Ascending aorta (tissue), 2 donors: ENCODE measurements at regions not wholly inside any gene's neighbourhood (a gene's known extent, or its start where the extent isn't known, plus 50 kb on each side); places are given as distances from the start of the nearest gene placed in this dataset.

Experiments used
- DNase-seq, 2 donors: peaks; one replicate each; pipeline ENCODE4 v3.0.0-alpha.2; 2019; ENCODE audit warnings: low spot score in 2 of 2
- H3K27ac ChIP-seq, 2 donors: fragments of 200-600 bp; sonication (generic); one replicate each; pipeline ENCODE4 v1.5.1; 2016 to 2017; ENCODE audit warnings: mild to moderate bottlenecking in 1 of 2
- H3K27me3 ChIP-seq: fragments of 200-600 bp; sonication (generic); one replicate; pipeline ENCODE4 v1.5.1; 2017
- H3K36me3 ChIP-seq, 2 donors: fragments of 200-600 bp; sonication (generic); one replicate each; pipeline ENCODE4 v1.5.1; 2016
- H3K4me1 ChIP-seq, 2 donors: fragments of 200-600 bp; sonication (generic); one replicate each; pipeline ENCODE4 v1.5.1; 2016 to 2017; ENCODE audit warnings: mild to moderate bottlenecking in 1 of 2
- H3K4me3 ChIP-seq, 2 donors: fragments of 200-600 bp; sonication (generic); one replicate each; pipeline ENCODE4 v1.5.1; 2016 to 2017; ENCODE audit warnings: mild to moderate bottlenecking in 1 of 2
- H3K9me3 ChIP-seq, 2 donors: fragments of 200-600 bp; sonication (generic); one replicate each; pipeline ENCODE4 v1.5.1; 2016
- CTCF ChIP-seq, 3 experiments: fragments of 200-600 bp in 2 of 3; fragments of 450-650 bp in 1 of 3; sonication (generic) in 2 of 3; IDR thresholded peaks; one replicate each; pipeline ENCODE4 v1.5.1; 2016 to 2019; ENCODE audit warnings: antibody characterized with exemption in 3 of 3, mild to moderate bottlenecking in 1 of 3, moderate library complexity in 1 of 3
- intact Hi-C: fragments of 100-400 bp; cut with DNase I; formaldehyde crosslinking; loops from one replicate; pipeline ENCODE4 v1.15.1; 2023

- no peak for TF ChIP-seq CTCF (IDR thresholded peaks at IDR 0.05)
- H3K27ac ChIP-seq: no peak overlapping the region
- intact Hi-C loops: no loop called here
- no peaks in the 10 kb centered on the region for H3K4me1 ChIP-seq
- H3K4me3 ChIP-seq: no peak overlapping the region
- H3K9me3 ChIP-seq: peaks cover 0 to 3% of the 10 kb centered on the region in 2 donors
- DNase-seq: no peak
- H3K27me3 ChIP-seq: no peaks in the 10 kb centered on the region
- H3K36me3 ChIP-seq: no peaks in the 10 kb centered on the region
Measured at GRCh38 chr1:58135821-58136321, 410.7 kb downstream of the OMA1 start.

- DNase-seq: no peak
- Histone ChIP-seq H3K27ac (no peak overlapping the region), H3K27me3 (no peaks in the 10 kb centered on the region), H3K36me3 (no peaks in the 10 kb centered on the region), H3K4me3 (no peak overlapping the region), H3K9me3 (peaks cover 0 to 2% of the 10 kb centered on the region in 2 donors), H3K4me1 (no peaks in the 10 kb centered on the region)
- no peak for TF ChIP-seq CTCF (IDR thresholded peaks at IDR 0.05)
- intact Hi-C loops: no loop called here
Measured at GRCh38 chr1:58133562-58133961, 413.0 kb downstream of the OMA1 start.

- intact Hi-C loops: no loop called here
- no peak for TF ChIP-seq CTCF (IDR thresholded peaks at IDR 0.05)
- no peaks in the 10 kb centered on the region for H3K4me1 ChIP-seq
- H3K9me3 ChIP-seq: no peaks in the 10 kb centered on the region
- no peaks in the 10 kb centered on the region for H3K36me3 ChIP-seq
- DNase-seq: no peak
- H3K27me3 ChIP-seq: no peaks in the 10 kb centered on the region
- no peak overlapping the region for H3K27ac ChIP-seq
- H3K4me3 ChIP-seq: no peak overlapping the region
Measured at GRCh38 chr1:58123051-58123450, 423.5 kb downstream of the OMA1 start.

- Histone ChIP-seq H3K27me3 (no peaks in the 10 kb centered on the region), H3K4me1 (no peaks in the 10 kb centered on the region), H3K4me3 (no peak overlapping the region), H3K27ac (no peak overlapping the region), H3K36me3 (no peaks in the 10 kb centered on the region), H3K9me3 (no peaks in the 10 kb centered on the region)
- intact Hi-C loops: no loop called here
- no peak for TF ChIP-seq CTCF (IDR thresholded peaks at IDR 0.05)
- no peak for DNase-seq
Measured at GRCh38 chr1:58119971-58120370, 426.6 kb downstream of the OMA1 start.

GRCh38 chr1:58116284-58116683, 430.2 kb downstream of the OMA1 start:
- no peak for TF ChIP-seq CTCF (IDR thresholded peaks at IDR 0.05)
- no peaks in the 10 kb centered on the region for H3K9me3 ChIP-seq

GRCh38 chr1:58109646-58110200, 436.8 kb downstream of the OMA1 start:
- no peak overlapping the region for H3K4me3 ChIP-seq
- no peak overlapping the region for H3K27ac ChIP-seq
- no peaks in the 10 kb centered on the region for H3K4me1 ChIP-seq
- H3K36me3 ChIP-seq: no peaks in the 10 kb centered on the region
- H3K9me3 ChIP-seq: no peaks in the 10 kb centered on the region
- H3K27me3 ChIP-seq: no peaks in the 10 kb centered on the region
- intact Hi-C loops: no loop called here
- no peak for TF ChIP-seq CTCF (IDR thresholded peaks at IDR 0.05)
- DNase-seq: no peak

More at GRCh38 chr1:58116284-58116683, 430.2 kb downstream of the OMA1 start:
- H3K4me1 ChIP-seq: no peaks in the 10 kb centered on the region
- no peak for DNase-seq
- H3K27ac ChIP-seq: no peak overlapping the region
- intact Hi-C loops: no loop called here
- no peaks in the 10 kb centered on the region for H3K27me3 ChIP-seq
- no peak overlapping the region for H3K4me3 ChIP-seq
- H3K36me3 ChIP-seq: no peaks in the 10 kb centered on the region
